ENCODE measurements at regions not wholly inside any gene's neighbourhood (a gene's known extent, or its start where the extent isn't known, plus 50 kb on each side); places are given as distances from the start of the nearest gene placed in this dataset.

DNA sequence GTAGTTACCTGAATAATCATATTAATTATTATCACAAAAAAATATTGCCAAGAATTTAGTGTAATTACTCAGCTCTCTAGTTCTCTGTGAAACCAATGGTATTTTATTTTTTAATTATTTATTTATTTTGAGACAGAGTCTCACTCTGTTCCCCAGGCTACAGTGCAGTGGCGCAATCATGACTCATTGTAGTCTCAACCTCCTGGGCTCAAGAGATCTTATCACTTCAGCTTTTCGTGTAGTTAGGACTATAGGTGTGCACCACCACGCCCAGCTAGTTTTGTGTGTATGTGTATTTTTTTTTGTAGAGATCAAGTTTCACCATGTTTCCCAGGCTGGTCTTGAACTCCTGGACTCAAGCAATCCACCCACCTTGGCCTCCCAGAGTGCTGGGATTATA is 440.4 kb upstream of the CDH20 start:
- TF ChIP-seq, protein P1, sequence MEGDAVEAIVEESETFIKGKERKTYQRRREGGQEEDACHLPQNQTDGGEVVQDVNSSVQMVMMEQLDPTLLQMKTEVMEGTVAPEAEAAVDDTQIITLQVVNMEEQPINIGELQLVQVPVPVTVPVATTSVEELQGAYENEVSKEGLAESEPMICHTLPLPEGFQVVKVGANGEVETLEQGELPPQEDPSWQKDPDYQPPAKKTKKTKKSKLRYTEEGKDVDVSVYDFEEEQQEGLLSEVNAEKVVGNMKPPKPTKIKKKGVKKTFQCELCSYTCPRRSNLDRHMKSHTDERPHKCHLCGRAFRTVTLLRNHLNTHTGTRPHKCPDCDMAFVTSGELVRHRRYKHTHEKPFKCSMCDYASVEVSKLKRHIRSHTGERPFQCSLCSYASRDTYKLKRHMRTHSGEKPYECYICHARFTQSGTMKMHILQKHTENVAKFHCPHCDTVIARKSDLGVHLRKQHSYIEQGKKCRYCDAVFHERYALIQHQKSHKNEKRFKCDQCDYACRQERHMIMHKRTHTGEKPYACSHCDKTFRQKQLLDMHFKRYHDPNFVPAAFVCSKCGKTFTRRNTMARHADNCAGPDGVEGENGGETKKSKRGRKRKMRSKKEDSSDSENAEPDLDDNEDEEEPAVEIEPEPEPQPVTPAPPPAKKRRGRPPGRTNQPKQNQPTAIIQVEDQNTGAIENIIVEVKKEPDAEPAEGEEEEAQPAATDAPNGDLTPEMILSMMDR (IDR thresholded peaks at IDR 0.05; ENCODE audit: low read depth, low read length), result no peak
- H3K4me3 ChIP-seq (replicated peaks in 1 of 2; ENCODE audit: low read depth in 2 of 2, low read length in 2 of 2), result no peak overlapping the region
- peak; percentile 43 to 88 for DNase-seq (ENCODE audit: low read depth in 2 of 2)

DNA sequence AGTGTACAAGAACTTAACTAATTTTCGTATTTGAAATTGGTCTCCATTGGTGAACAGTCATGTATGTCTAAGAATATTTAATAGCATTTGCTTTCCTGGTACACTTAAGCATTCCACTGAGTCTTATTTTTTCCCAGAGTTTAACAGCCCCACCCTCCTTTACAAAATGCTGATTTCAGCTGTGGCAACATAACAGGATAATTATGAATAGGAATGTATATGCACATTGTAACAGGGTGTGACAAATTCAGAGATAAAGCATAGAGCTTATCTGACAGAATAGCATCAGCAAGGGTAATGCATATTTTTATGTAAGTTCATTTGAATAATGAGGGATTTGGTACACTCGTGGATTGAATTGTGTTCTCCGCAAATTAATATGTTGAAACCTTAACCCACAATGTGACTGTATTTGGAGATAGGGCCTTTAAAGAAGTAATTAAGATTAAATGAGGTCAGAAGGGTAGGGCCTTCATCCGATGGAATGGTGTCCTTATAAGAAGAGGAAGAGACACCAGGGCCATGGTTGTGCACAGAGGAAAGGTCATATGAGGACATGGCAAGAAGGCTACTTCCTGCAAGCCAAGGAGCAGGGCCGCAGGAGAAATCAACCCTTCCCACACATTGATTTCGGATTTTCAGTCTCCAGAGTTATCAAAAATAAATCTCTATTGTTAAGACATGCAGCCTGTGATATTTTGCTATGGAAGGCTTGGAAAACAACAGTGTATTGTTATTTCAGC is 439.7 kb upstream of the CDH20 start:
- DNase-seq (ENCODE audit: low read depth in 2 of 2), result peak in 1 of 2 donors; percentile 2
- H3K4me3 ChIP-seq (replicated peaks in 1 of 2; ENCODE audit: low read depth in 2 of 2, low read length in 2 of 2), result no peak overlapping the region
- TF ChIP-seq, protein P1 (IDR thresholded peaks at IDR 0.05; ENCODE audit: low read depth, low read length), result no peak

DNA sequence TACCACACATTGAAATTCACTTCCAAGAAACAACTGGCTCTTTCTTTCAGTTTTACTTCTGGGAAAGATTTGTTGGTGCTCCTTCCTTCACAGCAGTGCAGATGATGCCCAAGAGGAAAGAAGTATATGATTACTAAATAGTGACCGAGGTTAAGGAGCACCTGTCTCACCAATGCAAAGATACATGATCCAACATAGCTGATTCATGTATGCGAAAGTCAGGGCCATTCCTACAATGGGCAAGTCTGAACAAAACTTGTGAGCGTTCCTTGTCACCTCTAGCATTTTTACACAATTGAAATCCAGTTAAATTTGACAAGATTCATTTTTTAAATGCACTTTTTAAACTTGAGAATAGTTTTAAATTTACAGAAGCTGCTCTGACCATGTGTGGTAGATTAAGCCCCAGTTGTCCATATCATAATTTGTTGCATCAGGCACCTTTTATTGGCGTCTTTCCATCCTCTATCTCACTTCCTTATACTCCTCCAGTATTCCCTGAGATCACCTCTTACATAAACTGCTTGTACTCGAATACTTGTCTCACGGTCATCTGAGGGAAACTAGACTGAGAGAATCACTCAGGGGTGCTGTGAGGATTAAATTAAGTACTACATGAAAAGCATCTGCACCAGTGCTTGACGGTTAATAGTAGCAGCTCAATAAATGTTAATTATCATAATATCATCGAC is 438.8 kb upstream of the CDH20 start:
- peak; percentile 9 to 11 for DNase-seq (ENCODE audit: low read depth in 2 of 2)
- no peak overlapping the region for H3K4me3 ChIP-seq (replicated peaks in 1 of 2; ENCODE audit: low read depth in 2 of 2, low read length in 2 of 2)
- TF ChIP-seq, protein P1 (IDR thresholded peaks at IDR 0.05; ENCODE audit: low read depth, low read length), result no peak

DNA sequence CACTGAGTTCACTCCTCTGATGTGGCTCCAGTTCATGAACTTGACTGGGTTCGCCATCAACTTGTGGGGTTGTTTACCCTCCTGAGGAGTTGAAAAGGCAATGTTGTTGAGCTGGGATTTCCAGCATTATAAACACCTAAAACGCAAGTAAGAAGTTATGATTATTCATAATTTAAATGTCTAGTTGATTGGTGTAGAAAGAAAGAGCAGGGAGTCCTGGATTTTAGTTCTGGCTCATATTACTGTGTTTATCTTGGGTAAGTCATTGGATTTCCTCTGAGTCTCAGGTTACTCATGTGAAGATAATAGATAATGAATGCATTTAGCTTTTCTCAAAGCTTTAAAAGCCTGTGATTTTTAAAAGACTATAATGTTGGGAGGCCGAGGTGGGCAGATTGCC is 438.0 kb upstream of the CDH20 start:
- no peak overlapping the region for H3K4me3 ChIP-seq (replicated peaks in 1 of 2; ENCODE audit: low read depth in 2 of 2, low read length in 2 of 2)
- DNase-seq (ENCODE audit: low read depth in 2 of 2), result peak; percentile 2 to 43
- TF ChIP-seq, protein P1 (IDR thresholded peaks at IDR 0.05; ENCODE audit: low read depth, low read length), result no peak

DNA sequence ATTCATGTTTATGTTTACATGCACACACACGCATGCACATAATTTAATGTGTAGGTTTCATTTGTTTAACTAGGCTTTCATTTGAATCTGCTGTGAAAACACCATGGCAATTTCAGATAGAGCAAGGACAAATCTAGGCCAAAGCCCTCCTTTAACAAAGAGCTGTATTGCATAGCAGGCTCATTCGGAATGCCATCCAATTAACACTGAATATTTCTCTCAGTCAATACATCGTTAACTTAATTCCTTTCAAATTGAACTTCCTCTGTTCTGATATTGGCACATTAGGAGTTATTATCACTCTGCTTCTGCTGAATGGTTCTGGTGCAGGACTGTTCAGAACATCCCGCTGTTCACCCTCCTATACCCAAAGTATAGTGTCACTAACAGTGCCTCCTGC is 435.1 kb upstream of the CDH20 start:
- TF ChIP-seq, protein P1 (IDR thresholded peaks at IDR 0.05; ENCODE audit: low read depth, low read length), result no peak
- no peak for DNase-seq (ENCODE audit: low read depth in 2 of 2)
- H3K4me3 ChIP-seq (replicated peaks in 1 of 2; ENCODE audit: low read depth in 2 of 2, low read length in 2 of 2), result no peak overlapping the region

DNA sequence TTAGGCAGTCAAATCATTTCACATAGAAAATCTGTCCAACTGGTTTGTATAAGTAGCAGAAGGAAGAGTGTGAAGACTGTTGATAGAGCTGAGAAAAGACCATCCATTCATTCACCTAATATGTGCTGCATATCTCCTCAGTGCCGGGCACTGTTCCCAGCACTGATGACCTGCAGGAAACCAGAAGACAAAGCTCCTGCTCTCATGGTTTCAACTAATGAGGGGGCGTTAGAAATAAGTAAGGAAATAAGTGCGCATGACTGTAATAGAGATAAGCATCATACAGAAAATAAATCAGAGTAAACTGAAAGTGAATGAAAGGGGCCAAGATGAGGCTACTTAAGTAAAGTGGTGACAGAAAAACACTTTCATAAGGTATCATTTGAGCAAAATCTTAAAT is 427.5 kb upstream of the CDH20 start:
- DNase-seq (ENCODE audit: low read depth in 2 of 2), result peak in 1 of 2 donors; percentile 23
- TF ChIP-seq, protein P1 (IDR thresholded peaks at IDR 0.05; ENCODE audit: low read depth, low read length), result no peak
- no peak overlapping the region for H3K4me3 ChIP-seq (replicated peaks in 1 of 2; ENCODE audit: low read depth in 2 of 2, low read length in 2 of 2)

Data from cardiac fibroblast (primary cell).